H1 (cell line): ENCODE measurements at regions not wholly inside any gene's neighbourhood (a gene's known extent, or its start where the extent isn't known, plus 50 kb on each side); places are given as distances from the start of the nearest gene placed in this dataset.

Experiments used
- CTCF ChIA-PET: fragments of 300-600 bp; sonication (Branson Sonifier 250); formaldehyde crosslinking; loops from one replicate; lab custom pipeline; 2021; ENCODE audit not compliant: partially characterized antibody; lab: Charles Lee
- POLR2A ChIA-PET: fragments of 300-600 bp; sonication (Branson Sonifier 250); formaldehyde crosslinking; loops from one replicate; lab custom pipeline; 2021; ENCODE audit warnings: inconsistent platforms; ENCODE audit not compliant: partially characterized antibody; lab: Charles Lee
- DNase-seq, 2 experiments: peaks; one replicate each; pipeline versions ENCODE4 v3.0.0 to v3.0.0-alpha.2; 2010 to 2022; ENCODE audit warnings: low spot score in 2 of 2, low read depth in 1 of 2, mixed read lengths in 1 of 2
- FAIRE-seq: peaks from 2 replicates; lab custom pipeline; 2011; peaks lifted over from hg19 to GRCh38; lab: Jason Lieb, UNC
- H2AFZ ChIP-seq: 2 replicates; pipeline ENCODE4 v1.8.1; 2012; ENCODE audit warnings: low read length, inconsistent platforms
- H2AK5ac ChIP-seq: 2 replicates; pipeline ENCODE4 v1.6.1; 2013; ENCODE audit warnings: low read depth, low read length
- H2BK120ac ChIP-seq: replicated peaks from 2 replicates; pipeline ENCODE3; 2013; ENCODE audit warnings: low read depth, low read length, inconsistent platforms
- H2BK12ac ChIP-seq: 2 replicates; pipeline ENCODE4 v1.6.1; 2013; ENCODE audit warnings: low read depth, low read length
- H2BK15ac ChIP-seq: 2 replicates; pipeline ENCODE4 v1.6.1; 2013; ENCODE audit warnings: low read length
- H2BK20ac ChIP-seq: 2 replicates; pipeline ENCODE4 v1.6.1; 2013; ENCODE audit warnings: low read length
- H2BK5ac ChIP-seq: 2 replicates; pipeline ENCODE4 v1.6.1; 2013; ENCODE audit warnings: low read depth, low read length
- H3K14ac ChIP-seq: 2 replicates; pipeline ENCODE4 v1.6.1; 2013; ENCODE audit warnings: inconsistent platforms; ENCODE audit not compliant: insufficient read length
- H3K18ac ChIP-seq: 2 replicates; pipeline ENCODE4 v1.6.1; 2013; ENCODE audit warnings: low read length; ENCODE audit errors: extremely low read depth
- H3K23ac ChIP-seq: 2 replicates; pipeline ENCODE4 v1.6.1; 2013; ENCODE audit warnings: inconsistent platforms; ENCODE audit not compliant: insufficient read length
- H3K23me2 ChIP-seq: 2 replicates; pipeline ENCODE4 v1.6.1; 2013; ENCODE audit warnings: low read depth, low read length
- H3K27ac ChIP-seq: 2 replicates; pipeline ENCODE4 v1.6.1; 2011; ENCODE audit warnings: low read depth, low read length, inconsistent platforms
- H3K27me3 ChIP-seq, 4 experiments: replicated peaks in 1 of 4; 1 replicate in 1 of 4; 2 replicates in 3 of 4; pipeline versions ENCODE4 v1.6.1 to v1.8.1; 2011 to 2013; ENCODE audit warnings: low read length in 3 of 4, mild to moderate bottlenecking in 3 of 4, inconsistent platforms in 2 of 4, mixed read lengths in 2 of 4, moderate library complexity in 1 of 4; ENCODE audit not compliant: control insufficient read depth in 3 of 4, insufficient read depth in 3 of 4; ENCODE audit errors: extremely low read depth in 1 of 4
- H3K36me3 ChIP-seq, 4 experiments: 2 replicates each; pipeline versions ENCODE4 v1.6.1 to v1.8.1; 2011 to 2013; ENCODE audit warnings: mild to moderate bottlenecking in 4 of 4, low read length in 3 of 4, moderate library complexity in 2 of 4, control low read depth in 1 of 4, inconsistent platforms in 1 of 4; ENCODE audit not compliant: insufficient read depth in 4 of 4, control insufficient read depth in 2 of 4
- H3K4ac ChIP-seq: replicated peaks from 2 replicates; pipeline ENCODE3; 2013; ENCODE audit warnings: low read length, low read depth, mixed read lengths, inconsistent platforms; ENCODE audit not compliant: insufficient read length
- H3K4me1 ChIP-seq, 4 experiments: replicated peaks in 1 of 4; 1 replicate in 1 of 4; 2 replicates in 3 of 4; pipeline versions ENCODE4 v1.6.1 to v1.8.1; 2011 to 2013; ENCODE audit warnings: low read length in 3 of 4, inconsistent platforms in 2 of 4, mixed read lengths in 1 of 4; ENCODE audit not compliant: insufficient read depth in 4 of 4, control insufficient read depth in 3 of 4
- H3K4me2 ChIP-seq, 2 experiments: 2 replicates each; pipeline versions ENCODE4 v1.6.1 to v1.8.1; 2011 to 2013; ENCODE audit warnings: low read depth in 2 of 2, low read length in 2 of 2, control low read depth in 1 of 2, inconsistent platforms in 1 of 2, mild to moderate bottlenecking in 1 of 2; ENCODE audit not compliant: insufficient read depth in 1 of 2
- H3K4me3 ChIP-seq, 4 experiments: fragments of 200-600, 300-600 bp in 1 of 4; sonication (generic), shearing (Covaris generic), sonication (Bioruptor Twin) in 1 of 4; 2 replicates each; pipeline versions ENCODE4 v1.5.1 to v1.8.1; 2011 to 2016; ENCODE audit warnings: low read length in 4 of 4, low read depth in 3 of 4, control low read depth in 2 of 4, inconsistent platforms in 2 of 4, mild to moderate bottlenecking in 2 of 4, mixed read lengths in 1 of 4, moderate library complexity in 1 of 4; ENCODE audit not compliant: insufficient read depth in 2 of 4; ENCODE audit errors: extremely low read depth in 1 of 4
- H3K56ac ChIP-seq: replicated peaks from 2 replicates; pipeline ENCODE3; 2013; ENCODE audit warnings: low read depth, mild to moderate bottlenecking, mixed read lengths, low read length, inconsistent platforms; ENCODE audit not compliant: insufficient read length
- H3K79me1 ChIP-seq: 2 replicates; pipeline ENCODE4 v1.6.1; 2013; ENCODE audit warnings: low read depth, low read length, control low read depth
- H3K79me2 ChIP-seq, 2 experiments: 2 replicates each; pipeline versions ENCODE4 v1.6.1 to v1.8.1; 2012 to 2013; ENCODE audit warnings: low read length in 2 of 2, mild to moderate bottlenecking in 2 of 2, inconsistent platforms in 1 of 2; ENCODE audit not compliant: insufficient read depth in 2 of 2, control insufficient read depth in 1 of 2
- H3K9ac ChIP-seq, 4 experiments: replicated peaks in 1 of 4; 1 replicate in 1 of 4; 2 replicates in 3 of 4; pipeline versions ENCODE4 v1.6.1 to v1.8.1; 2011 to 2013; ENCODE audit warnings: low read depth in 3 of 4, low read length in 3 of 4, control low read depth in 2 of 4, mild to moderate bottlenecking in 2 of 4, moderate library complexity in 2 of 4, inconsistent platforms in 1 of 4; ENCODE audit errors: extremely low read depth in 1 of 4
- H3K9me3 ChIP-seq, 2 experiments: 2 replicates each; pipeline versions ENCODE4 v1.6.1 to v1.8.1; 2012 to 2013; ENCODE audit warnings: mild to moderate bottlenecking in 2 of 2, moderate library complexity in 2 of 2, control low read depth in 1 of 2, inconsistent platforms in 1 of 2, low read depth in 1 of 2, low read length in 1 of 2, mixed read lengths in 1 of 2; ENCODE audit not compliant: insufficient read depth in 2 of 2
- H4K20me1 ChIP-seq, 2 experiments: replicated peaks in 1 of 2; 2 replicates each; pipeline versions ENCODE3 to v1.8.1; 2011 to 2013; ENCODE audit warnings: inconsistent platforms in 2 of 2, low read length in 2 of 2, mild to moderate bottlenecking in 1 of 2; ENCODE audit not compliant: insufficient read depth in 2 of 2, control insufficient read depth in 1 of 2
- H4K5ac ChIP-seq: 2 replicates; pipeline ENCODE4 v1.6.1; 2013; ENCODE audit warnings: low read length, low read depth, mixed read lengths, inconsistent platforms; ENCODE audit not compliant: insufficient read length
- H4K8ac ChIP-seq: 2 replicates; pipeline ENCODE4 v1.8.0; 2013; ENCODE audit warnings: mild to moderate bottlenecking, moderate library complexity, low read length, inconsistent platforms; ENCODE audit not compliant: insufficient read depth; ENCODE audit errors: extremely low read depth
- H4K91ac ChIP-seq: replicated peaks from 2 replicates; pipeline ENCODE3; 2013; ENCODE audit warnings: low read length, mixed read lengths, inconsistent platforms; ENCODE audit not compliant: insufficient read length
- BACH1 ChIP-seq: IDR thresholded peaks from 2 replicates; pipeline ENCODE4 v1.6.1; 2012; ENCODE audit warnings: low read length, improper control_type of control experiment
- BRCA1 ChIP-seq: IDR thresholded peaks from 2 replicates; pipeline ENCODE4 v1.6.1; 2012; ENCODE audit warnings: low read depth, low read length, improper control_type of control experiment
- CEBPB ChIP-seq: IDR thresholded peaks from 2 replicates; pipeline ENCODE4 v1.6.1; 2012; ENCODE audit warnings: low read depth, low read length
- EGR1 ChIP-seq: IDR thresholded peaks from 2 replicates; pipeline ENCODE4 v1.6.1; 2011; ENCODE audit warnings: low read depth, low read length, borderline replicate concordance
- MAFK ChIP-seq: IDR thresholded peaks from 2 replicates; pipeline ENCODE4 v1.6.1; 2012; ENCODE audit warnings: low read depth, mild to moderate bottlenecking, improper control_type of control experiment, low read length
- POLR2A ChIP-seq, 2 experiments: IDR thresholded peaks; 1 replicate in 1 of 2; 2 replicates in 1 of 2; pipeline ENCODE4 v1.6.1; 2011; ENCODE audit warnings: low read depth in 2 of 2, low read length in 2 of 2, mild to moderate bottlenecking in 2 of 2; ENCODE audit errors: control extremely low read depth in 1 of 2
- SIN3A ChIP-seq, 2 experiments: IDR thresholded peaks in 1 of 2; conservative IDR thresholded peaks in 1 of 2; 2 replicates each; pipeline ENCODE4 v1.6.1; 2011 to 2012; ENCODE audit warnings: low read length in 2 of 2, improper control_type of control experiment in 1 of 2, low read depth in 1 of 2, mild to moderate bottlenecking in 1 of 2
- SP1 ChIP-seq: IDR thresholded peaks from 2 replicates; pipeline ENCODE4 v1.6.1; 2011; ENCODE audit warnings: low read depth, low read length
- SP2 ChIP-seq: IDR thresholded peaks from 2 replicates; pipeline ENCODE4 v1.6.1; 2012; ENCODE audit warnings: mild to moderate bottlenecking, low read length, inconsistent platforms
- SP4 ChIP-seq: IDR thresholded peaks from 2 replicates; pipeline ENCODE4 v1.6.1; 2012; ENCODE audit warnings: low read length, inconsistent platforms
- TEAD4 ChIP-seq: IDR thresholded peaks from 2 replicates; pipeline ENCODE4 v1.6.1; 2012; ENCODE audit warnings: low read depth, low read length, inconsistent platforms, mixed read lengths
- WGBS, 2 experiments: shearing (Covaris generic) in 1 of 2; methylation state at CpG; one replicate each; pipeline versions ENCODE4 v1.1.6 to v1.1.7; 2013 to 2015; ENCODE audit warnings: low lambda C conversion rate in 2 of 2, mixed read lengths in 2 of 2, inconsistent platforms in 1 of 2, low coverage in 1 of 2, missing lambda C conversion rate in 1 of 2; ENCODE audit not compliant: insufficient replicate concordance in 2 of 2, insufficient coverage in 1 of 2, insufficient read length in 1 of 2; ENCODE audit errors: extremely low coverage in 1 of 2, missing lambda C conversion rate in 1 of 2; 5-methylcytosine and 5-hydroxymethylcytosine counted together
- TF ChIP-seq, protein P1 (sequence below): IDR thresholded peaks from 2 replicates; pipeline ENCODE4 v1.6.1; 2011; ENCODE audit warnings: low read length, improper control_type of control experiment

DNA sequence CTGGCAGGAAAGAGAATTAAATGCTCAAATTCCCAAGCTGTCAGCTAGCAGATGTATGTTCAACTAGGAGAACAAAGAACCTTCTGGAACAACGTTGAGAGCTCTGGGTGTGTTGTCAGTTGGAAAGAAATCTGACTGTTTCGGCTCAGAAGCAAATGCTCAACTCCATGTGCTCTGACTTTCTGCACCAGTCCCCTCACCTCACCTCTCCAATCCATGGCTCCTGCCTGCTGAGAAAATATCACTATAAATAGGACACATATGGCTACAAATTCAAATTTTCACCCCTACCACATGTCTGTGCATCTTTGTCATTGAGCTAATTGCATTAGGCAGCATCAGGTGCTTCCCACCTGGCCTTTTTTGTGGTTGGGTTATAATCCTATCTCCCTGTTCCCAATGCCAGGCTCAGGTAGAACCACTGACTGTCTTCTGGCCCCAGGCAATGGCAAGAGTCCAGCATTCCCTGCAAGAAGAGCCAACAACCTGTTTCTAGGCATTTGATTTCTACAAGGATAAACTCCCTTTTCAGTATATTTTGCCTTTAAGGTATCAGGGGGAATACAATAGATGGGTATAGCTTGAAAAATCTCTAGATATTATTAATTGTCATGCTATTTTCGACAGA is 142.6 kb upstream of the LSM8 start:
- H2AFZ ChIP-seq = no peak overlapping the region
- CTCF ChIA-PET = interaction anchor here (0.6 to 0.9 kb wide), 3 partner anchors 29 to 150 kb away, joined by 3 read pairs; no protein-coding TSS in a partner anchor
- H3K4me3 ChIP-seq = no peak overlapping the region
- H3K36me3 ChIP-seq = no peaks in the 10 kb centered on the region
- H3K9ac ChIP-seq = no peak overlapping the region
- no peaks in the 10 kb centered on the region for H3K9me3 ChIP-seq
- no peak overlapping the region for H3K56ac ChIP-seq
- WGBS, 2 experiments = 84% methylated on average over 3 of the region's 3 CpGs; no CpG with 5 or more reads in 1 of the 2 experiments
- H3K79me2 ChIP-seq = no peaks in the 10 kb centered on the region
- POLR2A ChIA-PET = no interaction called here
- DNase-seq (no peak), FAIRE-seq (no peak)
- no peak overlapping the region for H2BK120ac ChIP-seq
- no peak overlapping the region for H2AK5ac ChIP-seq
- no peak overlapping the region for H2BK12ac ChIP-seq
- no peak overlapping the region for H4K8ac ChIP-seq
- no peak overlapping the region for H3K23ac ChIP-seq
- H3K27ac ChIP-seq = no peak overlapping the region
- H4K91ac ChIP-seq = no peak overlapping the region
- no peaks in the 10 kb centered on the region; the same call in 1 of the 2 replicates for H3K23me2 ChIP-seq
- H3K18ac ChIP-seq = no peak overlapping the region
- no peak overlapping the region for H3K14ac ChIP-seq
- TF ChIP-seq POLR2A (IDR thresholded peaks at IDR 0.05; ENCODE audit: control extremely low read depth in 1 of 2, low read depth in 2 of 2, low read length in 2 of 2) = no peak
- no peak for TF ChIP-seq CEBPB
- TF ChIP-seq, protein P1, sequence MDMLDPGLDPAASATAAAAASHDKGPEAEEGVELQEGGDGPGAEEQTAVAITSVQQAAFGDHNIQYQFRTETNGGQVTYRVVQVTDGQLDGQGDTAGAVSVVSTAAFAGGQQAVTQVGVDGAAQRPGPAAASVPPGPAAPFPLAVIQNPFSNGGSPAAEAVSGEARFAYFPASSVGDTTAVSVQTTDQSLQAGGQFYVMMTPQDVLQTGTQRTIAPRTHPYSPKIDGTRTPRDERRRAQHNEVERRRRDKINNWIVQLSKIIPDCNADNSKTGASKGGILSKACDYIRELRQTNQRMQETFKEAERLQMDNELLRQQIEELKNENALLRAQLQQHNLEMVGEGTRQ = no peak
- no peak for TF ChIP-seq BRCA1
- TF ChIP-seq SIN3A (conservative IDR thresholded peaks at IDR 0.05 in 1 of 2, IDR thresholded peaks at IDR 0.05 in 1 of 2; ENCODE audit: low read depth in 1 of 2, low read length in 2 of 2) = no peak
- no peak for TF ChIP-seq MAFK
- no peak for TF ChIP-seq SP4
- no peak for TF ChIP-seq TEAD4
- TF ChIP-seq SP2 = no peak
- TF ChIP-seq EGR1 = no peak
- no peak for TF ChIP-seq BACH1
- TF ChIP-seq SP1 = no peak
- H3K79me1 ChIP-seq = no peaks in the 10 kb centered on the region
- no peak overlapping the region for H3K4me2 ChIP-seq
- no peak overlapping the region for H2BK5ac ChIP-seq
- H2BK20ac ChIP-seq = no peak overlapping the region
- H4K5ac ChIP-seq = no peak overlapping the region
- no peaks in the 10 kb centered on the region for H3K27me3 ChIP-seq
- no peaks in the 10 kb centered on the region for H3K4me1 ChIP-seq
- no peak overlapping the region for H3K4ac ChIP-seq
- H4K20me1 ChIP-seq = no peaks in the 10 kb centered on the region
- H2BK15ac ChIP-seq = no peak overlapping the region
